ENCODE measurements at regions not wholly inside any gene's neighbourhood (a gene's known extent, or its start where the extent isn't known, plus 50 kb on each side); places are given as distances from the start of the nearest gene placed in this dataset.

GRCh38 chr1:101112051-101112780 is 86.6 kb upstream of the DPH5 start (continued):
- TF ChIP-seq E4F1 (IDR thresholded peaks at IDR 0.05; ENCODE audit: borderline replicate concordance, partially characterized antibody) (no peak), BMI1 (IDR thresholded peaks at IDR 0.05; ENCODE audit: borderline replicate concordance) (no peak), POU2F2 (IDR thresholded peaks at IDR 0.05; ENCODE audit: borderline replicate concordance, low read depth, low read length) (no peak), ZNF687 (IDR thresholded peaks at IDR 0.05) (no peak), ELK1 (IDR thresholded peaks at IDR 0.05; ENCODE audit: low read depth, low read length) (no peak), BACH1 (IDR thresholded peaks at IDR 0.05; ENCODE audit: borderline replicate concordance) (no peak), BRCA1 (IDR thresholded peaks at IDR 0.05; ENCODE audit: low read depth, low read length) (no peak), IRF5 (IDR thresholded peaks at IDR 0.05; ENCODE audit: borderline replicate concordance) (no peak), SKIL (IDR thresholded peaks at IDR 0.05; ENCODE audit: low read depth, poor library complexity, severe bottlenecking) (peak; percentile 55), CTCF (IDR thresholded peaks at IDR 0.05 in 2 of 3, conservative IDR thresholded peaks at IDR 0.05 in 1 of 3; ENCODE audit: control insufficient read depth in 2 of 3, extremely low read depth in 1 of 3, insufficient read depth in 1 of 3, low read depth in 3 of 3, low read length in 3 of 3) (no peak), RUNX3 (IDR thresholded peaks at IDR 0.05; ENCODE audit: low read length) (peak; percentile 89)
